ENCODE measurements at regions not wholly inside any gene's neighbourhood (a gene's known extent, or its start where the extent isn't known, plus 50 kb on each side); places are given as distances from the start of the nearest gene placed in this dataset.

DNA sequence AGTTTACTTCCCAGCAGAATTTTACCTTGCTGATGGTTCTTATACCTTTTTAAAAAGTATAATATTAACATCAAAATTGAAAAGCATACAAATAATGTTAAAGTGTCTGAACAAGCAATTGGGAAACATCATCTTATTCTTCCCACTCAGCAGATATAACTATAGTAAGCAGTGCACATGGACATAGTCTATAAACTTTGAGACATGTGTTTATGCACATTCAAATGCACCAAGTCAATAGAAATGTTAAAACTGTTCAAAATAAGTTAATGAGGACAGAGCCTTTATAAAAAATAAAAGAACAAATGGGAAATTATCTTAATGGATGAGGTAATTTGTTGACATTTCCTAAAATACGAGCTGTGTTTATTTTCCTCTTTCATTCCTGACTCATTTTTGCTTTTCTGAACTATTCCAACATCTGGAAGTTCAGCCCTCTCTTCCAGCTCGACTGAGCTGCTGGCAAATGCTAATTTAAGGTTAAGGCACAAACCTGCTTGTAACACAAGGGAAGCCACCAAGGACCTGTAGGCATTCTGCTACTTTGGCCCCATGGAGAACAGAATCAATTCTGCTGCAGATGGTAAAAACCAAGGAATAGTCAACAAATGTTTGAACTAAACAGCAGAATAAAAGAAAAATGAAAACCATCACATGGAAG is 110.3 kb upstream of the MAP3K4 start:
- peaks cover 51% of the 10 kb centered on the region for H3K4me1 Mint-ChIP-seq
- H3K9me3 Mint-ChIP-seq: peaks cover under 1% of the 10 kb centered on the region
- H3K9me3 ChIP-seq (ENCODE audit: control insufficient read depth, low read length): no peaks in the 10 kb centered on the region
- H3K27ac ChIP-seq (ENCODE audit: low read depth, low read length): no peak overlapping the region
- WGBS, 2 experiments (ENCODE audit: insufficient coverage in 1 of 2, insufficient read length in 1 of 2): 56% methylated on average over 2 of the region's 2 CpGs; no CpG with 5 or more reads in 1 of the 2 experiments
- no peak for TF ChIP-seq CTCF (conservative IDR thresholded peaks at IDR 0.05)
- H3K36me3 ChIP-seq (ENCODE audit: control insufficient read depth, insufficient read depth, low read length): peaks cover 8% of the 10 kb centered on the region
- H3K9ac ChIP-seq (ENCODE audit: extremely low read depth, low read length, poor library complexity, severe bottlenecking): no peak overlapping the region
- H3K4me3 Mint-ChIP-seq: peak overlapping the region; percentile 28
- DNase-seq: no peak
- H3K27me3 ChIP-seq (ENCODE audit: control insufficient read depth, insufficient read depth, low read length, poor library complexity, severe bottlenecking): no peaks in the 10 kb centered on the region
- H3K27ac Mint-ChIP-seq: peak overlapping the region; percentile 86
- H3K4me1 ChIP-seq (ENCODE audit: control insufficient read depth, insufficient read depth, low read length): peaks cover 14% of the 10 kb centered on the region
- H3K4me3 ChIP-seq (ENCODE audit: low read length): peak overlapping the region; percentile 97
- H3K36me3 Mint-ChIP-seq (ENCODE audit: low read depth): peaks cover 9% of the 10 kb centered on the region
- peaks cover 2% of the 10 kb centered on the region for H3K27me3 Mint-ChIP-seq (ENCODE audit: insufficient read depth)

DNA sequence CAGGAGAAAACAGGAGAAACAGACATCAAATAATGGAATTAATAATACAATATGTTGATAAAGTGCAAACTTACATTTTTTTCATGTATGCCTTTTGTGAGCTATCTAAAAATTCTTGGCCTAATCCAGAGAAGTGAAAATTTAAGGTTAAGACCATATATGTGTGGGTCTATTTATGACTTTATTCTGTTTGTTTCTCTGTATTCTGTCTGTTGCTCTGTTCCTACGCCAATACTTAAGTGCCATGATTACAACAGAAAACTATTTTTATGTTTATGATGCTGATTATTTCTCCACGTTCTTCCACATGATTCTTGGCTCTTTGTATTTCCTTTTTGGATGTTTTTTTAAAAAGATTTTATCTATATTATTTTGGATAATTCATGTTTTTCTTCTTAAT is 109.6 kb upstream of the MAP3K4 start:
- peaks cover 47% of the 10 kb centered on the region for H3K4me1 Mint-ChIP-seq
- Histone ChIP-seq H3K4me3 (ENCODE audit: low read length) (peak overlapping the region; percentile 97), H3K27me3 (ENCODE audit: control insufficient read depth, insufficient read depth, low read length, poor library complexity, severe bottlenecking) (no peaks in the 10 kb centered on the region), H3K9me3 (ENCODE audit: control insufficient read depth, low read length) (peaks cover 6% of the 10 kb centered on the region), H3K27ac (ENCODE audit: low read depth, low read length) (no peak overlapping the region), H3K36me3 (ENCODE audit: control insufficient read depth, insufficient read depth, low read length) (peaks cover 15% of the 10 kb centered on the region), H3K4me1 (ENCODE audit: control insufficient read depth, insufficient read depth, low read length) (peaks cover 14% of the 10 kb centered on the region), H3K9ac (ENCODE audit: extremely low read depth, low read length, poor library complexity, severe bottlenecking) (peak overlapping the region; percentile 99)
- no peaks in the 10 kb centered on the region for H3K27me3 Mint-ChIP-seq (ENCODE audit: insufficient read depth)
- no peak for TF ChIP-seq CTCF (conservative IDR thresholded peaks at IDR 0.05)
- peak overlapping the region; percentile 28 for H3K4me3 Mint-ChIP-seq
- peaks cover 17% of the 10 kb centered on the region for H3K36me3 Mint-ChIP-seq (ENCODE audit: low read depth)
- no peak for DNase-seq
- WGBS, 2 experiments (ENCODE audit: insufficient coverage in 1 of 2, insufficient read length in 1 of 2): 89% methylated on average over 1 of the region's 2 CpGs; no CpG with 5 or more reads in 1 of the 2 experiments
- H3K9me3 Mint-ChIP-seq: peaks cover 4% of the 10 kb centered on the region
- H3K27ac Mint-ChIP-seq: no peak overlapping the region

DNA sequence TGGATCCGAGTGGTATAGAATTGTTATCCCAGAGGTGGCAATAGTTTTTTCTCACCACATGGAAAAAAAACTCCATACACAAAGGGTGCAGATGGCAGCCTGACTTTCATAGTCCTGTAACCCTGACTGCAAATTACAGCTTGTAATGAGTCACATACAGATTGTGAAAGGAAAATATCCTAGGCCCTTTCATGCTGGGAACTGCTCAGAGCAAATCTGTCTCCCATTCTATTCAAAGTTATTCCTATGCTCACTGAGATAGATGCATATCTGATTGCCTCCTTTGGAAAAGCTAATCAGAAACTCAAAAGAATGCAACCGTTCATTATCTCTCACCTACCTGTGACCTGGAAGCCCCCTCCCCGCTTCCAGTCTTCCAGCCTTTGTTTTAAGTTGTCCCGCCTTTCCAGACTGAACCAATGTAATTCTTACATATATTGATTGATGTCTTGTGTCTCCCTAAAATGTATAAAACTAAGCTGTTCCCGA is 108.7 kb upstream of the MAP3K4 start:
- Mint-ChIP-seq H3K27me3 (ENCODE audit: insufficient read depth) (no peaks in the 10 kb centered on the region), H3K27ac (peak overlapping the region; percentile 96), H3K4me1 (peaks cover 40% of the 10 kb centered on the region), H3K36me3 (ENCODE audit: low read depth) (peaks cover 25% of the 10 kb centered on the region), H3K4me3 (peak overlapping the region; percentile 90), H3K9me3 (peaks cover 11% of the 10 kb centered on the region)
- TF ChIP-seq CTCF (conservative IDR thresholded peaks at IDR 0.05): no peak
- peak overlapping the region; percentile 99 for H3K9ac ChIP-seq (ENCODE audit: extremely low read depth, low read length, poor library complexity, severe bottlenecking)
- H3K36me3 ChIP-seq (ENCODE audit: control insufficient read depth, insufficient read depth, low read length): peaks cover 23% of the 10 kb centered on the region
- H3K27ac ChIP-seq (ENCODE audit: low read depth, low read length): peak overlapping the region; percentile 24
- DNase-seq: peak; percentile 74
- H3K4me3 ChIP-seq (ENCODE audit: low read length): peak overlapping the region; percentile 97
- H3K9me3 ChIP-seq (ENCODE audit: control insufficient read depth, low read length): peaks cover 14% of the 10 kb centered on the region
- WGBS, 2 experiments (ENCODE audit: insufficient coverage in 1 of 2, insufficient read length in 1 of 2): 16 to 55% methylated on average over 1 to 5 of the region's 5 CpGs
- H3K27me3 ChIP-seq (ENCODE audit: control insufficient read depth, insufficient read depth, low read length, poor library complexity, severe bottlenecking): no peaks in the 10 kb centered on the region
- peaks cover 14% of the 10 kb centered on the region for H3K4me1 ChIP-seq (ENCODE audit: control insufficient read depth, insufficient read depth, low read length)
